ENCODE measurements at regions not wholly inside any gene's neighbourhood (a gene's known extent, or its start where the extent isn't known, plus 50 kb on each side); places are given as distances from the start of the nearest gene placed in this dataset.

DNA sequence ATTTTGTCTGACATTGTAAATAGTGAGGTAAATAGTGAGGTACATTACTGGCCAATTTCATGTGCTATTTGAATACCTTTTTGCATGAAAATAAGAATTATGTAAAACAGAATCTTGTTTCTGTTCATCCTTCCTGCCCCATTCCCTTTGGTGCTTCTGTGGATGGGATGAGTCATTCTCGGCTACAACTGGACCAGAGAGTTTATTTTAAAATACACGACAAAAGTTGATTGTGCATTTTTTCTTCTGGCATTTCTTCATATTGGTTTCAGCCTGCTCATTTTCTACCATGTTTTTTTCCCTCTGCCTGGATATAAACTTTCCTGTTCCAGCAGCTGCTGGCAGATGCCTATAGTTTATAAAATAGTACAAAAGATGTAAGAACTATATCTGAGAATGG is 107.5 kb downstream of the CYSLTR2 start:
- no peak for DNase-seq (ENCODE audit: low spot score)

DNA sequence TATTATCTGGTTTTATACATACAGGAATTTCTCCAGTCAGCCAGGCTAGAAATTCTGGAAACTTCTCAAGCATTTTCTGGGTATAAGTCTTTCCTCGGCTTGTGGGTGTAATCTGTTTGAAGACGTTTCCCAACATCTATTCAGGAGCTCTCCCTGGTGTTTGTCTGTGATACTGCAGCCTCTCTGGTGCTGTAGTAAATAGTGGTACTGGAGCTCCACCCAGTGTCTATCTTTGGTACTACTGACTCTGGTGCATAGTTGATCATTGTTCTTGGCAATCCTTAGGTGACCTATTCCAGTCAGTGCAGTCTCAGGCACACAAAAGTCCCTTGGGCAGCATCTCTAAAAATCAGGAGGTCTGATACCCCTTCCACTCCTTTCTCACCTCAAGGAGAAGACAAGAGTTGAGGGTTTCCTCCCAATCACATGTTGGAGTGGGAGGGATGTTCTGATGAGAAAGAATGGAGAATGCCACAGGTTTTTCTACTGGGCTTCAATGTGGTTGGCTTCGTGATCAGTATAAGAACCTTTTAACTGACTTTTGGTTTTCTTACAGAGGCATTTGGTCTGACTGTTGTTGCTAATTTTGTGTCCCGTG is 115.5 kb downstream of the CYSLTR2 start:
- DNase-seq (ENCODE audit: low spot score) = peak; percentile 75

DNA sequence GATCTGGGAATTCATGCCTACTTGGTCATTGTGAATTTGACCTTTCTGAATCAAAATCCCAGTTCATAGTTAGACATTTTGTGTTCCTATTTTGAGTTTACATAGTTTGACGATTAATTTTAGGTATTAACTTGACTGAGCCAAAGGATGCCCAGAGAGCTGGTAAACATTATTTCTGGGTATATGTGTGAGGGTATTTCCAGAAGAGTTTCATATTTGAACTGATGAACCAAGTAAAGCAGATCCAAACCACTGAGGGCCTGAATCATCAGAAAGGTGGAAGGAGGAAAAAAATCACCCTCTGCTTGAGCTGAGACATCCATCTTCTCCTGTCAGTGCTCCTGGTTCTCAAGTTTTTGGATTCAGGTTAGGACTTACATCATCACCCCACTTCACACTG is 116.6 kb downstream of the CYSLTR2 start:
- no peak for DNase-seq (ENCODE audit: low spot score)

DNA sequence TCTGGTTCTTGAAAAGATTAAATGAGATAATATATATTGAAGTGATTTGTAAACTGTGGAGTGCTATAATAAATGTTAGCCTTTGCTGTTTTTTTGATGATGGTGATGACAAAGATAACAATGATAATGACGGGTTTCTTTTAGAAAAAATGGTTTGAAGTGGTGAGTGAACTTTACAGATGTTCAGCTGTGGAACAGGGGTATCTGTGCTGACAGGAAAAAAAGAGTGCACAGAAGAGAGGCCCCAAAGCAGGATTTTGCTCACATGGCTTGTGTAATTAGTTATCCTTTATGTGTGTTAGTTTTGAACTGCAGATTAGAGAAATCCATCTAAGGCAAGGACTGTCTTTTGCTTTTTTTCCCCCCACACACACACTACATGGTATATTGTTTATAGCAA is 119.2 kb downstream of the CYSLTR2 start:
- no peak for DNase-seq (ENCODE audit: low spot score)

DNA sequence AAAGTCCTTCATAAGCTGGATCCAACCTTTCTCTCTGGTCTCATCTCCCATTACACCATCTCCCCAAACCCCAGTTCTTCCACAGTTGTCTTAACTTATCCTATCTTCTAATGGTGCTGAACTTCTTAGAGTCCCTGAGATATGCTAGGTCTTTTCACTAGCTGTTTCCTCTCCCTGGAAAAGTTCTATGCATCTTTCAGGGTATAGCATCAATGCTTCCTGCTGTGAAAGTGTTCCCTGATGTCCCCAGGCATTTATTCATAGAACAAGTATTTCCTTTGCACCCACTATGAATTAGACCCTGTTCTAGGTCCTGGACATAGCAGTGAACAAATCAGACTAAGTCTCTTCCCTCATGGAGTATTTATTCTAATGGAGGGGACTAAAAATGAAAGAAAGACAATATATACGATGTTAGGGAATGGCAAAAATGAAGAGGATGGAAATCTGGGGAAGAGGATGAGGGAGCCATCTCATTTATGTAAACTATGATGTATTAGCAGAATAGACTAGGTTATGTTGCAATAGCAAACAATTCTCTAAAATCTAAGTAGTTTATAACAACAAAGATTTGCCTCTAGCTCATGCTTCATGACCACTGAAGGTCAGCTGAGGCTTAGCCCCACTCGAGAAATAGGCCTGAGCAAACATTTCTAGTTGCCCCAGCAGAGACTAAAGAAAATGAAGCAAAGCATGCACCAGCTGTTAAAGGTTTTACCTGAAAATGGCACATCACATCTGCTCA is 120.0 kb downstream of the CYSLTR2 start:
- DNase-seq (ENCODE audit: low spot score) = no peak

DNA sequence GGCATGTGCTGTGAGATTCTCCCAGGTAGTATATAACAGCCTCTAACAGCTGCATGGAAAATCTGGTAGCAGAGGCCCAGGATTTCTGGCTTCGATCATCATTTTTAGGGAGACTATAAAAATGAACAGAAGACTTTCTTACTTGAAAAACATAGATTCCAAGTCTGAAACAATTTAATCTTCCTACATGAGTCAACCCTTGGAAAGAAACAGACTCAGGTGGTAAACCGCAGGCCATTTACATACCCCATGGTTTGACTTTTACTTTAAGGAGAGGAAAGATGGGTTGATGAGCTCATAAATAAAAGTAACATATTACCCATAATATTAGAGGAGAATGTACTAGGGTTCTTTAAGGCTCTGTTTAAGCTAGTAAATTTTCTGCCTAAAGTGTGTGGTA is 121.6 kb downstream of the CYSLTR2 start:
- peak; percentile 49 for DNase-seq (ENCODE audit: low spot score)

DNA sequence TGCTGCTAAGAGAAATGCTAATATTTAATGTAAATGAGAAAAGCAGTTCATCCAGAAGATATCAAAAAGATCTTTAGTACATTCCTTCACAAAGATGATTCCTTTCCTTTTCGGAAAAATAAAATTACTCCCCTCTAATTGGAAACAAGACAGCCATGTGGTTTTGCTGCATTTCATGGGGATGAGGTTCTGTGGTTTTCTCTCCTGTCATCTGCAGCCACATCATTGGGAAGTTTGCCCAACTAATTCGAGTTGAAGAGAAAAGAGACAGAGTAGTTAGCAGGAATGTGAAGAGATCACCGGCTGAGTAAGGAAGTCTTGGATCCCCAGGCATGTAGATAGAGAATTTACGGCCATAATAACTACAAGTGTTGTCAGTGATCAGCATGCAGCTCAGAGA is 122.1 kb downstream of the CYSLTR2 start:
- peak; percentile 36 for DNase-seq (ENCODE audit: low spot score)

DNA sequence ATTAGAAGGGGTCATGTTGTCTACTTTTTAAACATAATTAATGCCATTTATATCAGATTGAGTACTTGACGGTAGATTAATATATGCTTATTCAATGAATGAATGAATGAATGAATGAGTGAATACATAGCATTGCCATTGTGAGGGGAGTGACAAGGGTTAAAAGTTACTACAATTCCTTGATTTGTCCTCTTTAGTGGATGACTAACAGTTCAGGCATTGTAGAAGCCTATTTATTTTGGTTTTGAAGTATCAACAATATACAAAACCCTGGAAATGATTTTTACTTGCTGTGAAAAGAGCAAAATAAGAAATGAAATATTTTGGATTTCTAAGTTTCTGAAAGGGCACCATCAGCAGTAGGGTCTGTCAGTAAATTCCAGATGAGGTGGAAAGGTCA is 122.7 kb downstream of the CYSLTR2 start:
- DNase-seq (ENCODE audit: low spot score) = no peak

DNA sequence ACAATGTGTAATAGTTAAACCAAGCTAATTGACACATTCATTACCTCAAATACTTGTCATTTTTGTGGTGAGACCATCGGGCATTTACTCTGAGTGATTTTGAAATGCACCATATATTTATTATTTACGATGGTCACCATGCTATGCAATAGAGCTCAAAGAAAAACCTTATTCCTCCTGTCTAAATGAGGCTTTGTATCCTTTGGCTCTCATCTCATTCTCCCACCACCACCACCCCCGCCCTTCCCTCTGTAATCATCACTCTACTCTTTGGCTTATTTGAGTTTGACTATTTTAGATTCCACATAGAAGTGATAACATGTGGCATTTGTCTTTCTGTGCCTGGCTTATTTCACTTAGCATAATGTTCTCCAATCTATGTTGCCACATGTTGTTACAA is 124.9 kb downstream of the CYSLTR2 start:
- no peak for DNase-seq (ENCODE audit: low spot score)

DNA sequence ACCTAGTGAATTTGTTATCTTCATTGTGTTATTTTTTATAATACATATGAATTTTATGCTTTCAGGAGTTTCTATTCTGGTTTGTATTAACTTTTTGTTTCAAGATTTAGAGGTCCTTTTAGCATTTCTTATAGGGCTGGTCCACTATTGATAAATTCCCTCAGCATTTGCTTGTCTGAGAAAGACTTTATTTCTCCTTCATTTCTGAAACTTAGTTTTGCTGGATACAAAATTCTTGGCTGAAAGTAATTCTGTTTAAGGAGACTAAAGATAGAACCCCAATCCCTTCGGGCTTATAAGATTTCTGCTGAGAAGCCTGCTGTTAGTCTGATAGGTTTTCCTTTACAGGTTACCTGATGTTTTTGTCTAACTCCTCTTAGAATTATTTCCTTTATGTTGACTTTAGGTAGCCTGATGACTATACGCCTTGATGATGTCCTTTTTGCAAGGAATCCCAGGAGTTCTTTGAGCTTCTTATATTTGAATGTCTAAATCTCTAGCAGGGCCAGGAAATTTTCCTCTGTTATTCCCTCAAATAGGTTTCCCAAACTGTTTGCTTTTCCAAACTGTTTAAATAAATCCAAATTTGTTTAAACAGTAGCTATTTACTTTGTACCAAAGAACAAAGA is 127.1 kb downstream of the CYSLTR2 start:
- DNase-seq (ENCODE audit: low spot score) = no peak

DNA sequence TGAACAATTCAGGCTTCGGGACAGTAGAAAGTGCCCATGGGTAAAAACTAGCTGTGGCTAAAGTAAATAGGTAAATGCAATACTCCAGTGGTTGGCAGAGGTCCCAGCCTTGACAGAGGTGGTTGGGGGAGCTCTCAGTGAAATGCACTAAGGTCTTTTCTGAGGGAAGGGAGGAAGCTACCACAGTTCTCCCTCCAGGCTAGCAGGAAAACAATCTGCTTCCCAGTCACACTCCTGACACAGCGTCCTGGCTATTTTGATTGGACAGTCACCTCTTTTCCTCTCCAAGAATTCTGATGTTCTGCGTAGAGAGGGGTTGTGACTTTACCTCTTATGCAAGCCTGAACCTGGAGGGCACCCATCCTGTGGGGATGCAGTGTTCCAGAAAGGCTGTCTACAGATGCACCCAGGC is 128.7 kb downstream of the CYSLTR2 start:
- DNase-seq (ENCODE audit: low spot score) = peak; percentile 31

DNA sequence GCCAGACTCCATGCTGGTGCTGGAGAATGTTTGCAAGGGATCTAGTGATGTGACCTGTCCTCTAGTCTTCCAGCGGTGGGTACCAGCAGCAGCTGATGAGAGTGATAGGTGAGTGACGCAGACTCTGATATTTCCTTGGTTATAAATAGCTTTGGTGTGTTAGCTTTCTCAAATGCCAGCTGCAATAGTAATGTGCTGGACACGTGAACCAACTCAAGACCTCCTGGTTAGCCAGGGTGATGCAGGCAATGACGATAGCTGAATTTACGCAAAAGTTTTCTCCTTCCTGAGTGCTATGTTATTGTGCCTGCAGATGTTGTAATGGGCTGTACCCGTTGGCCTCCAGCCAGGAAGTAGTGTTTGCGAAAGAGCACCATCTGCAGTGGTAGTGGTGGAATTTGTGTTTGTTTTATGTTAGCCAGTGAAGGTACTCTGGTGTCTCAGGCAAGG is 129.5 kb downstream of the CYSLTR2 start:
- peak; percentile 93 for DNase-seq (ENCODE audit: low spot score)

DNA sequence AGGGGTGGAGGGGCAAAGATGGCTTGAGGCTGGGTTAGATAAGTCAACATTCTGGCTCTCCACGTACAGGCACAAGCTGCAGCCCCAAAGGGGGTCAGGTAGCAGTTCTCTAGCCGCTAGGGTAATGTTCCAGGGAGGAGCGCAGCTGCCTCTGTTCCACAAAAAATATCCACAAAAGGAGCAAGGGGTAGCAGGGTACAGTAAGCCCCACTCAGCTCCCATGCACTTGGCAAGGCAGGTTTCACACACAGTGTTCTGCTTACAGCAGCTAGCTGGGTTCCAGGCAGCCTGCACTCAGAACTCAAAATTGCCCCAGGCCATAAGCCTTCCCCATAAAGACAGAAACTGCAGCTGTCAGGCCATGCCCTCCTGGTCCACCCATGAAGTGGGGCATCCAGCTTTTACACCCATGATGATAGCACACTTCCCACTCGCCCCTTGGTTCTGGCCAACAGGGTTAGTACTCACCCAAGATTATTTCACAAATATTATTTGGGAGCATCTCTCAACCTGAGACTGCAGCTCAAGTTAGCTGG is 130.0 kb downstream of the CYSLTR2 start:
- DNase-seq (ENCODE audit: low spot score) = no peak

DNA sequence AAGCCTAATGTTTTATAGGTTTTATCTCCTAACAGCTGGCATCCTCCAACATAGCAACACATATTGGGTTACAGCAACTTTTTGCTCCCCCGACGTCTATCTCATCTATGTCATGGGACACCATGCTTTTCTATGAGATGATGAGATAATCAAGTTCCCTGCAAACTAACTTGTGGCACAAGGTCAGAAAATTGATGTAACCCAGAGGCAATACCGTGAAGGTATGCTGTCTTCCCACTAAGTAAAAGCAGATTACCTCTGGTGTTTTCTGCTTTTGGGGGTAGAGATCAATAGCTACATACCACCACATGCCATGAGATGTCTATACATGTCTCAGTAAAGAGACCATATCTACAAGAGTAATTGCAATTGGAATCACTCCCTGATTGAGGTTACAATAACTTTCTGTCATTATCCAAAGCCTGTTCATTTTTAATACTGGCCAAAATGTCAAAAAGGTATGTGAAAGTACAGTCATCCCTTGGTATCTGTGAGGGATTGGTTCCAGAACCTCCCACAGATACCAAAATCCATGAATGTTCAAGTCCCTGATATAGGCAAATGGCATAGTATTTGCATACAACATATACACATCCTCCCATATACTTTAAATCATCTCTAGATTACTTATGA is 131.3 kb downstream of the CYSLTR2 start:
- no peak for DNase-seq (ENCODE audit: low spot score)

DNA sequence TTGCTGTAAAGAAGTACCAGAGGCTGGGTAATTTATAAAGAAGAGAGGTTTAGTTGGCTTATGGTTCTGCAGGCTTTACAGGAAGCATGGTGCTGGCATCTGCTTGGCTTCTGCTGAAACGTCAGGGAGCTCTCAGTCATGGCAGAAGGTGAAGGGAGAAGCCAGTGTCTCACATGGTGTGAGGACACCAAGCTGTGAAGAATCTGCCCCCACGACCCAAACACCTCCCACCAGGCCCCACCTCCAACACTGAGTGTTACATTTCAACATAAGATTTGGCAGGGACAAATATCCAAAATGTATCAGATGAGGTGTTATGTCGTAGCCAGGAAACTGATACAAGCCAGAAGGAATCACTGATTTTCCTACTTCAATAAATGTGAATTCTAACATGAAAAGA is 136.5 kb downstream of the CYSLTR2 start:
- DNase-seq (ENCODE audit: low spot score) = no peak

DNA sequence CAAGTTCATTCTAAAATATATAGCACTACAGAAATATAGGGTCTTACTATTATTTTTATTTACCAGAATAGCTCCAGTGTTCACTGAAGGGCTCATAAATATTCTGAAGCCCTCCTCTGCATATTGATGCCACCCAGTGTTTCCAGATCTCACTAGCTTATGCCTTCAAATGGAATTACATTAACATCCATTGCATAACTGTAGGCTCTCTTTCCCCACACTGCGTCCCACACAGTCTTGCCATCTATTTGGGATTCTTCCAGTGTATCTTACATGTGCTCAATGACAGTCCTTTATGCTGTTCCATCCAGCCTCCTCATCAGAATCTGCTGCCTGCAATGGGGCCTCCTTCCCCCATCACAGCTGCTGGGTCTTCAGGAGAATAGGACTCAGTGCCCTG is 137.2 kb downstream of the CYSLTR2 start:
- DNase-seq (ENCODE audit: low spot score) = no peak

DNA sequence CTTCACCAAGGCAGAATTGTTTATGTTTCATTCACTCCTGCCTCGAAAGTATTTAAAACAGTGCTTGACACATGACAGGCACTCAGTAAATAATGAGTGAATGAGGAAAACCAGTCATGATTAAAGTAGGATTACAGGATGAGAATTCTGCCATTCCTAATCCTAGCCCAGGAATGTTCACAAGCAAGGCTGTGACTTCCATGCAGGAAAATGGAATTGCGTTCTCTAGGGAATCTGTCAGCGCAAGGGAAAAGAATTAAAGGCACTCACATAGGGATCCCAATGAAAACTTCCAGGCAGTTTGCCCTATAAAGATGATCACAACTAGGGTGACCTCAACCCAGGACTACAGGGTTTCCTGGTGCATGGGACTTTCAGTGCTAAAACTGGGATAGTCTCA is 143.4 kb downstream of the CYSLTR2 start:
- no peak for DNase-seq (ENCODE audit: low spot score)

DNA sequence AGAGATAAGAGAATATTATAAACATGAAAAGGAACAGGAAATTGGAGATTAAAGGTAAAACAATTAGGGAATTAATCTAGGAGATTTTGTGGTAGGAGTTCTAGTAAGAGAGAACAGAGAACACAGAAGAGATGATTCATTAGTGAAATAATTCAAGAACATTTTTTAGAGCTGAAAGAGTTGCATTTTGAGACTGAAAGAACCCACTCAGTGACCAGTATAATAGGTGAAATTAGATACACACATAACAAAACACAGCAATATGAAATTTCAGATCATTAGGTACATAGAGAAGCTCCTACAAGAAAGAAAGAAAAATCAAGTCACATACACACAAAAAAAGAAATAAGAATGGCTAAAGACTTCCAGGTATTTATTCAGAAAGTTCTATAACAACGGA is 144.0 kb downstream of the CYSLTR2 start:
- no peak for DNase-seq (ENCODE audit: low spot score)

DNA sequence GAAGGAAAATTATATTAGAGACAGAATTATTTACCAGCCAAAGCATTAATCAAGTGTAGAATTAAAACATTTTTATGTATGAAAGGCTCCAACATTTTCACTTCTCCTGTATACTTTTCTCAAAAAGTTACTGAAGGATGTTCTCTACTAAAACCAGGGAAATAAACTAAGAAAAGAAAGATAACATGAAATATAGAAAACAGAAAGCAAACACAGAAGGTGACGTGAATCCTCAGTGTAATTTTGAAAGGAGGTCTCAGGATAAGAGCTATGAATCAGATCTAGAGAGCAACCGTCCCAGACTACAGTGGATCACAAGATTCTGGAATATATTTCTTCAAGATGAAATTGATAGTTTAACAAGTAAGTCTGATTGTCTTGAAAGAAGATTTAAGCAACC is 144.5 kb downstream of the CYSLTR2 start:
- DNase-seq (ENCODE audit: low spot score) = no peak

DNA sequence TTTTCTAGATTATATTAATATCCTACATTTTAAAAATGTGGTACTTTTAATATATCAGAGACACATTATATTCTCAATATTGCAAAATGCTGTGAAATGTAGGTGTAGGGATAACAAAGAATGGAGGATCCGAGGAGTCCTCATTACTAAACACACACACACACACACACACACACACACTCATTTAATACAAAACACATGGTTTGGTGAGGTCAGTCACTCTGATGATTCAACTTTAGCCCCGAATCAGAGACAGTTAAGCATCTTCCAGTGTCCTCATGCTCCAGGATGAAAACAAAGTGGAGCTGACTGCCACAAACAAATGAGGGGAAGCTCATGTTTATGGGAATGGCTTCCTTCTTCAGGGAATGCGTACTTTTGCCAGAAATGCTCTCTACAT is 147.5 kb downstream of the CYSLTR2 start:
- DNase-seq (ENCODE audit: low spot score) = no peak

DNA sequence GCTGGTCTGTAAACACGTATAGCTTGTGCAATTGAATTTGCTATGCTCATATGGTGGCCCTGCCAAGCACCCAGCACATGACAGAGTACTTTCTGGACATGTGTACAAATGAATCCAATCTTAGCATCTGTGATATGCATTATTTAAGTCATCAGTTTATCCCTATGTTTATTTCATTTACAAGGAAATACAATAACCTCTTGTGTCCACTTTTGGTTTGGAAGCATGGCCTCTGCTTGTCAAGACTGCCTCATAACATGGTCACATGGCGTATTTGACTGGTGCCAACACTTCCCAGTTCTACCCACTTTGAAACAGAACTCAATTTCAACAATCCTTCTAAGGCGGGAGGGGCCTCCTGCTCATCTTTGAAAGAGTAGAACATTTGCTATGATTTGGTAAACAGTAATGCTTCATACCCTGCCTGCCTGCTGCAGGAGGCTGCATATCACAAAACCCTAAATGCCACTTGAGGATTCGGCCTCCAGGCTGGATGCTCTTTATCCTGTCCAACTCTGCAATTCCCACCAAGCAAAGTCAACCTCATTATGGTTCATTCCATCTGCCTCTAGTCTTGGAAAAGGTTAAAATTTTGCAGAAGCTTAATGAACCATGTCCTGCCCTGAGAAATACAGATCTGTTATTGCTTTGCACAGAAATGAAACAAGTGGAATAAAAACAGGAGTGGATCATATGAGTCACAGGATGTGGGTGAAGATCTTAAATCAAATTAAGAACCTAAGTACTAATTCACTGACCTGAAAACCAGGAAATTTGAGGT is 151.3 kb downstream of the CYSLTR2 start:
- no peak for DNase-seq (ENCODE audit: low spot score)

DNA sequence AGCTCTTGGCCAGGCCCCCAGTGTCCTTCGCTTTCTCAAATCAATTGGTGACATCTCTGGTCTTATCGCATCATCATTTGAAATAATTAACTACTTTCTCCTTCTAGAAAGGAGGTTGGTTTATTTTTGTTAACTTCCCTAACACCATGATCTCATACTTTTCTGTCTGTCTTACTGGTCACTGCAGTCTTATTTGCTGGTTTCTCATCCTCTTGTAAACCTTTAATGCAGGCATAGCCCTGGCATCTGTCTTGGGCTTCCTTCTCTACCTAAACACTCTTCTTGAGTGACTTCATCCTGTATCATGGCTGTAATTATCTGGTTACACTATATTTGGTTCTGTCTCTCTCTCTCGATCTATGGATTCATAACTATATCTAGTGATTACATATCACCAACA is 152.8 kb downstream of the CYSLTR2 start:
- no peak for DNase-seq (ENCODE audit: low spot score)

Data from H4 (cell line).